ENCODE measurements at regions not wholly inside any gene's neighbourhood (a gene's known extent, or its start where the extent isn't known, plus 50 kb on each side); places are given as distances from the start of the nearest gene placed in this dataset.

- Histone ChIP-seq H3K9me3 (ENCODE audit: control insufficient read depth in 2 of 2, low read length in 2 of 2) (no peaks in the 10 kb centered on the region), H3K4me1 (ENCODE audit: control insufficient read depth, insufficient read depth, low read length, poor library complexity, severe bottlenecking) (no peaks in the 10 kb centered on the region), H3K27ac (ENCODE audit: insufficient read depth, low read length, poor library complexity, severe bottlenecking) (no peak overlapping the region), H3K27me3 (ENCODE audit: control insufficient read depth, insufficient read depth, low read length) (no peaks in the 10 kb centered on the region), H3K4me3 (ENCODE audit: low read depth, low read length) (no peak overlapping the region), H3K36me3 (ENCODE audit: control insufficient read depth, insufficient read depth, low read length) (no peaks in the 10 kb centered on the region)
- Mint-ChIP-seq H3K27ac (no peak overlapping the region), H3K9me3 (peaks cover 0 to 22% (median 5%) of the 10 kb centered on the region in 7 donors), H3K36me3 (peaks cover 3% of the 10 kb centered on the region), H3K4me1 (no peaks in the 10 kb centered on the region), H3K4me3 (no peak overlapping the region), H3K27me3 (no peaks in the 10 kb centered on the region)
- ATAC-seq (ENCODE audit: low read depth in 2 of 2) (no peak), DNase-seq (no peak)
Measured at GRCh38 chr1:177755851-177756560, 213.9 kb downstream of the SEC16B start.

- Histone ChIP-seq H3K4me1 (ENCODE audit: control insufficient read depth, insufficient read depth, low read length, poor library complexity, severe bottlenecking) (no peaks in the 10 kb centered on the region), H3K27me3 (ENCODE audit: control insufficient read depth, insufficient read depth, low read length) (no peaks in the 10 kb centered on the region), H3K27ac (ENCODE audit: insufficient read depth, low read length, poor library complexity, severe bottlenecking) (no peak overlapping the region), H3K4me3 (ENCODE audit: low read depth, low read length) (no peak overlapping the region), H3K9me3 (ENCODE audit: control insufficient read depth in 2 of 2, low read length in 2 of 2) (no peaks in the 10 kb centered on the region), H3K36me3 (ENCODE audit: control insufficient read depth, insufficient read depth, low read length) (no peaks in the 10 kb centered on the region)
- Mint-ChIP-seq H3K36me3 (peaks cover 3% of the 10 kb centered on the region), H3K4me3 (no peak overlapping the region), H3K4me1 (no peaks in the 10 kb centered on the region), H3K27me3 (no peaks in the 10 kb centered on the region), H3K9me3 (peaks cover 0 to 24% (median 5%) of the 10 kb centered on the region in 7 donors), H3K27ac (no peak overlapping the region)
- ATAC-seq (ENCODE audit: low read depth in 2 of 2) (no peak), DNase-seq (no peak)
Measured at GRCh38 chr1:177754603-177755002, 215.3 kb downstream of the SEC16B start.

GRCh38 chr1:177753655-177754054 is 216.2 kb downstream of the SEC16B start:
- H3K9me3 ChIP-seq (ENCODE audit: control insufficient read depth in 2 of 2, low read length in 2 of 2) = no peaks in the 10 kb centered on the region
- H3K27ac Mint-ChIP-seq = no peak overlapping the region
- H3K4me1 ChIP-seq (ENCODE audit: control insufficient read depth, insufficient read depth, low read length, poor library complexity, severe bottlenecking) = no peaks in the 10 kb centered on the region
- H3K4me1 Mint-ChIP-seq = no peaks in the 10 kb centered on the region
- H3K27me3 ChIP-seq (ENCODE audit: control insufficient read depth, insufficient read depth, low read length) = no peaks in the 10 kb centered on the region
- peaks cover 0 to 20% (median 4%) of the 10 kb centered on the region in 7 donors for H3K9me3 Mint-ChIP-seq
- DNase-seq (no peak), ATAC-seq (ENCODE audit: low read depth in 2 of 2) (no peak)
- H3K27ac ChIP-seq (ENCODE audit: insufficient read depth, low read length, poor library complexity, severe bottlenecking) = no peak overlapping the region
- no peaks in the 10 kb centered on the region for H3K36me3 ChIP-seq (ENCODE audit: control insufficient read depth, insufficient read depth, low read length)
- H3K4me3 ChIP-seq (ENCODE audit: low read depth, low read length) = no peak overlapping the region
- H3K36me3 Mint-ChIP-seq = peaks cover 3% of the 10 kb centered on the region
- no peak overlapping the region for H3K4me3 Mint-ChIP-seq
- no peaks in the 10 kb centered on the region for H3K27me3 Mint-ChIP-seq

GRCh38 chr1:177748080-177748801 is 221.6 kb downstream of the SEC16B start:
- no peaks in the 10 kb centered on the region for H3K36me3 ChIP-seq (ENCODE audit: control insufficient read depth, insufficient read depth, low read length)
- Mint-ChIP-seq H3K27ac (no peak overlapping the region), H3K36me3 (peaks cover 3% of the 10 kb centered on the region), H3K4me3 (no peak overlapping the region), H3K27me3 (no peaks in the 10 kb centered on the region), H3K9me3 (peaks cover 0 to 24% (median 6%) of the 10 kb centered on the region in 7 donors), H3K4me1 (no peaks in the 10 kb centered on the region)
- H3K27me3 ChIP-seq (ENCODE audit: control insufficient read depth, insufficient read depth, low read length) = no peaks in the 10 kb centered on the region
- H3K4me1 ChIP-seq (ENCODE audit: control insufficient read depth, insufficient read depth, low read length, poor library complexity, severe bottlenecking) = no peaks in the 10 kb centered on the region
- no peak overlapping the region for H3K4me3 ChIP-seq (ENCODE audit: low read depth, low read length)
- DNase-seq = no peak
- no peak for ATAC-seq (ENCODE audit: low read depth in 2 of 2)
- no peak overlapping the region for H3K27ac ChIP-seq (ENCODE audit: insufficient read depth, low read length, poor library complexity, severe bottlenecking)
- no peaks in the 10 kb centered on the region for H3K9me3 ChIP-seq (ENCODE audit: control insufficient read depth in 2 of 2, low read length in 2 of 2)

- peaks cover 0 to 19% (median 7%) of the 10 kb centered on the region in 7 donors for H3K9me3 Mint-ChIP-seq
- no peak overlapping the region for H3K27ac ChIP-seq (ENCODE audit: insufficient read depth, low read length, poor library complexity, severe bottlenecking)
- DNase-seq = no peak
- no peak overlapping the region for H3K27ac Mint-ChIP-seq
- no peaks in the 10 kb centered on the region for H3K27me3 Mint-ChIP-seq
- H3K4me3 Mint-ChIP-seq = no peak overlapping the region
- no peaks in the 10 kb centered on the region for H3K4me1 Mint-ChIP-seq
- ATAC-seq (ENCODE audit: low read depth in 2 of 2) = no peak
- no peaks in the 10 kb centered on the region for H3K9me3 ChIP-seq (ENCODE audit: control insufficient read depth in 2 of 2, low read length in 2 of 2)
- H3K27me3 ChIP-seq (ENCODE audit: control insufficient read depth, insufficient read depth, low read length) = no peaks in the 10 kb centered on the region
- no peaks in the 10 kb centered on the region for H3K36me3 Mint-ChIP-seq
- no peak overlapping the region for H3K4me3 ChIP-seq (ENCODE audit: low read depth, low read length)
- no peaks in the 10 kb centered on the region for H3K4me1 ChIP-seq (ENCODE audit: control insufficient read depth, insufficient read depth, low read length, poor library complexity, severe bottlenecking)
- H3K36me3 ChIP-seq (ENCODE audit: control insufficient read depth, insufficient read depth, low read length) = no peaks in the 10 kb centered on the region
Measured at GRCh38 chr1:177746155-177746554, 223.7 kb downstream of the SEC16B start.

GRCh38 chr1:177744906-177745305 is 225.0 kb downstream of the SEC16B start:
- Histone ChIP-seq H3K4me1 (ENCODE audit: control insufficient read depth, insufficient read depth, low read length, poor library complexity, severe bottlenecking) (no peaks in the 10 kb centered on the region), H3K27ac (ENCODE audit: insufficient read depth, low read length, poor library complexity, severe bottlenecking) (no peak overlapping the region), H3K27me3 (ENCODE audit: control insufficient read depth, insufficient read depth, low read length) (no peaks in the 10 kb centered on the region), H3K9me3 (ENCODE audit: control insufficient read depth in 2 of 2, low read length in 2 of 2) (no peaks in the 10 kb centered on the region), H3K4me3 (ENCODE audit: low read depth, low read length) (no peak overlapping the region), H3K36me3 (ENCODE audit: control insufficient read depth, insufficient read depth, low read length) (no peaks in the 10 kb centered on the region)
- H3K4me3 Mint-ChIP-seq = no peak overlapping the region
- peaks cover 0 to 17% (median 5%) of the 10 kb centered on the region in 7 donors for H3K9me3 Mint-ChIP-seq
- H3K27ac Mint-ChIP-seq = no peak overlapping the region
- H3K36me3 Mint-ChIP-seq = no peaks in the 10 kb centered on the region
- H3K4me1 Mint-ChIP-seq = no peaks in the 10 kb centered on the region
- DNase-seq (no peak), ATAC-seq (ENCODE audit: low read depth in 2 of 2) (no peak)
- no peaks in the 10 kb centered on the region for H3K27me3 Mint-ChIP-seq

- Mint-ChIP-seq H3K36me3 (no peaks in the 10 kb centered on the region), H3K4me1 (no peaks in the 10 kb centered on the region), H3K27ac (no peak overlapping the region), H3K27me3 (no peaks in the 10 kb centered on the region), H3K4me3 (no peak overlapping the region), H3K9me3 (peaks cover 0 to 11% (median 3%) of the 10 kb centered on the region in 7 donors)
- H3K4me3 ChIP-seq (ENCODE audit: low read depth, low read length) = no peak overlapping the region
- ATAC-seq (ENCODE audit: low read depth in 2 of 2) (no peak), DNase-seq (no peak)
- no peak overlapping the region for H3K27ac ChIP-seq (ENCODE audit: insufficient read depth, low read length, poor library complexity, severe bottlenecking)
- no peaks in the 10 kb centered on the region for H3K27me3 ChIP-seq (ENCODE audit: control insufficient read depth, insufficient read depth, low read length)
- H3K9me3 ChIP-seq (ENCODE audit: control insufficient read depth in 2 of 2, low read length in 2 of 2) = no peaks in the 10 kb centered on the region
- no peaks in the 10 kb centered on the region for H3K4me1 ChIP-seq (ENCODE audit: control insufficient read depth, insufficient read depth, low read length, poor library complexity, severe bottlenecking)
- H3K36me3 ChIP-seq (ENCODE audit: control insufficient read depth, insufficient read depth, low read length) = no peaks in the 10 kb centered on the region
Measured at GRCh38 chr1:177741476-177741875, 228.4 kb downstream of the SEC16B start.

- no peaks in the 10 kb centered on the region for H3K36me3 ChIP-seq (ENCODE audit: control insufficient read depth, insufficient read depth, low read length)
- no peaks in the 10 kb centered on the region for H3K4me1 ChIP-seq (ENCODE audit: control insufficient read depth, insufficient read depth, low read length, poor library complexity, severe bottlenecking)
- H3K4me3 Mint-ChIP-seq = no peak overlapping the region
- ATAC-seq (ENCODE audit: low read depth in 2 of 2) = no peak
- no peak overlapping the region for H3K27ac ChIP-seq (ENCODE audit: insufficient read depth, low read length, poor library complexity, severe bottlenecking)
- no peak overlapping the region for H3K27ac Mint-ChIP-seq
- H3K4me3 ChIP-seq (ENCODE audit: low read depth, low read length) = no peak overlapping the region
- no peak for DNase-seq
- H3K36me3 Mint-ChIP-seq = no peaks in the 10 kb centered on the region
- peaks cover 0 to 9% (median 0%) of the 10 kb centered on the region in 7 donors for H3K9me3 Mint-ChIP-seq
- H3K27me3 Mint-ChIP-seq = no peaks in the 10 kb centered on the region
- H3K4me1 Mint-ChIP-seq = no peaks in the 10 kb centered on the region
- H3K9me3 ChIP-seq (ENCODE audit: control insufficient read depth in 2 of 2, low read length in 2 of 2) = no peaks in the 10 kb centered on the region
- H3K27me3 ChIP-seq (ENCODE audit: control insufficient read depth, insufficient read depth, low read length) = no peaks in the 10 kb centered on the region
Measured at GRCh38 chr1:177739780-177740179, 230.1 kb downstream of the SEC16B start.
